ENCODE measurements at regions not wholly inside any gene's neighbourhood (a gene's known extent, or its start where the extent isn't known, plus 50 kb on each side); places are given as distances from the start of the nearest gene placed in this dataset.

- no peak for DNase-seq
Measured at GRCh38 chr11:33646629-33647028, 54.0 kb downstream of the C11orf91 start.

GRCh38 chr11:33646168-33646567 is 54.5 kb downstream of the C11orf91 start:
- DNase-seq, result no peak

- DNase-seq, result no peak
Measured at GRCh38 chr11:33645686-33646085, 54.9 kb downstream of the C11orf91 start.

GRCh38 chr11:33643167-33643824 is 57.3 kb downstream of the C11orf91 start:
- DNase-seq, result no peak

GRCh38 chr11:33642461-33643166 is 58.0 kb downstream of the C11orf91 start:
- DNase-seq, result no peak

GRCh38 chr11:33640730-33641371 is 59.8 kb downstream of the C11orf91 start:
- no peak for DNase-seq

- no peak for DNase-seq
Measured at GRCh38 chr11:33638608-33639007, 62.0 kb downstream of the C11orf91 start.

- DNase-seq, result no peak
Measured at GRCh38 chr11:33636104-33636503, 64.5 kb downstream of the C11orf91 start.

GRCh38 chr11:33635161-33635560 is 65.5 kb downstream of the C11orf91 start:
- no peak for DNase-seq

GRCh38 chr11:33634291-33634834 is 66.3 kb downstream of the C11orf91 start:
- DNase-seq, result no peak

GRCh38 chr11:33633251-33634003 is 67.2 kb downstream of the C11orf91 start:
- peak in 1 of 2 experiments; percentile 42 for DNase-seq

GRCh38 chr11:33631749-33632091 is 68.9 kb downstream of the C11orf91 start:
- no peak for DNase-seq

GRCh38 chr11:33630936-33631748 is 69.5 kb downstream of the C11orf91 start:
- DNase-seq, result no peak

- no peak for DNase-seq
Measured at GRCh38 chr11:33624083-33624482, 76.5 kb downstream of the C11orf91 start.

- DNase-seq, result no peak
Measured at GRCh38 chr11:33622806-33623205, 77.8 kb downstream of the C11orf91 start.

GRCh38 chr11:33622186-33622585 is 78.4 kb downstream of the C11orf91 start:
- DNase-seq, result no peak

- DNase-seq, result no peak
Measured at GRCh38 chr11:33620423-33621171, 80.0 kb downstream of the C11orf91 start.

GRCh38 chr11:33618956-33619355 is 81.7 kb downstream of the C11orf91 start:
- DNase-seq, result no peak

GRCh38 chr11:33618351-33618710 is 82.3 kb downstream of the C11orf91 start:
- DNase-seq, result no peak

- no peak for DNase-seq
Measured at GRCh38 chr11:33617672-33618350, 82.8 kb downstream of the C11orf91 start.

- no peak for DNase-seq
Measured at GRCh38 chr11:33616552-33616951, 84.1 kb downstream of the C11orf91 start.

Measured in SHP77 (cell line).